Tibial artery (tissue), 4 donors: ENCODE measurements at regions not wholly inside any gene's neighbourhood (a gene's known extent, or its start where the extent isn't known, plus 50 kb on each side); places are given as distances from the start of the nearest gene placed in this dataset.

Experiments used
- DNase-seq, 2 donors: peaks; one replicate each; pipeline ENCODE4 v3.0.0-alpha.2; 2019
- H3K27ac ChIP-seq, 2 donors: fragments of 200-600 bp; sonication (generic) in 1 of 2; 1 replicate in 1 of 2; 2 replicates in 1 of 2; pipeline ENCODE4 v1.5.1; 2018 to 2019; ENCODE audit warnings: mild to moderate bottlenecking in 1 of 2
- H3K27me3 ChIP-seq, 2 donors: fragments of 200-600 bp; sonication (generic) in 1 of 2; one replicate each; pipeline versions ENCODE4 v1.5.1 to v1.6.0; 2016 to 2019
- H3K36me3 ChIP-seq, 3 donors: fragments of 200-600 bp; sonication (generic) in 2 of 3; one replicate each; pipeline ENCODE4 v1.5.1; 2016 to 2019; ENCODE audit warnings: mild to moderate bottlenecking in 2 of 3
- H3K4me1 ChIP-seq, 4 donors: fragments of 200-600 bp; sonication (generic) in 2 of 4; 1 replicate in 3 of 4; 2 replicates in 1 of 4; pipeline ENCODE4 v1.5.1; 2016 to 2019
- H3K4me3 ChIP-seq, 2 donors: fragments of 200-600 bp; sonication (generic) in 1 of 2; 1 replicate in 1 of 2; 2 replicates in 1 of 2; pipeline ENCODE4 v1.5.1; 2018 to 2019; ENCODE audit warnings: mild to moderate bottlenecking in 2 of 2
- H3K9me3 ChIP-seq, 3 donors: fragments of 200-600 bp; sonication (generic) in 1 of 3; one replicate each; pipeline ENCODE4 v1.5.1; 2016 to 2019
- CTCF ChIP-seq, 2 experiments: fragments of 200-600 bp in 1 of 2; fragments of 450-650 bp in 1 of 2; IDR thresholded peaks; one replicate each; pipeline ENCODE4 v1.5.1; 2017 to 2019; ENCODE audit warnings: antibody characterized with exemption in 2 of 2, mild to moderate bottlenecking in 1 of 2, moderate library complexity in 1 of 2
- intact Hi-C: fragments of 100-400 bp; cut with DNase I; formaldehyde crosslinking; loops from one replicate; pipeline ENCODE4 v1.15.0; 2023; ENCODE audit warnings: low total_unique reads

GRCh38 chr10:30178356-30178964 is 119.1 kb upstream of the JCAD start:
- peaks cover 0 to 17% (median 11%) of the 10 kb centered on the region in 4 donors for H3K4me1 ChIP-seq
- no peaks in the 10 kb centered on the region for H3K36me3 ChIP-seq
- intact Hi-C loops, result no loop called here
- no peaks in the 10 kb centered on the region for H3K27me3 ChIP-seq
- no peak for DNase-seq
- H3K9me3 ChIP-seq, result no peaks in the 10 kb centered on the region
- no peak for TF ChIP-seq CTCF (IDR thresholded peaks at IDR 0.05)
- H3K27ac ChIP-seq, result no peak overlapping the region
- H3K4me3 ChIP-seq, result no peak overlapping the region

GRCh38 chr10:30176776-30177533 is 117.6 kb upstream of the JCAD start:
- no peak overlapping the region for H3K27ac ChIP-seq
- H3K4me1 ChIP-seq, result peaks cover 0 to 2% (median under 1%) of the 10 kb centered on the region in 4 donors
- H3K27me3 ChIP-seq, result no peaks in the 10 kb centered on the region
- H3K9me3 ChIP-seq, result no peaks in the 10 kb centered on the region
- no peak overlapping the region for H3K4me3 ChIP-seq
- DNase-seq, result no peak
- H3K36me3 ChIP-seq, result no peaks in the 10 kb centered on the region
- intact Hi-C loops, result no loop called here
- no peak for TF ChIP-seq CTCF (IDR thresholded peaks at IDR 0.05)

- Histone ChIP-seq H3K27ac (no peak overlapping the region), H3K27me3 (no peaks in the 10 kb centered on the region), H3K4me1 (no peaks in the 10 kb centered on the region), H3K4me3 (no peak overlapping the region), H3K36me3 (no peaks in the 10 kb centered on the region), H3K9me3 (no peaks in the 10 kb centered on the region)
- no peak for DNase-seq
- intact Hi-C loops, result no loop called here
- no peak for TF ChIP-seq CTCF (IDR thresholded peaks at IDR 0.05)
These were observed 116.8 kb upstream of the JCAD start for GRCh38 chr10:30176182-30176581.

- no peak for DNase-seq
- Histone ChIP-seq H3K36me3 (no peaks in the 10 kb centered on the region), H3K27me3 (no peaks in the 10 kb centered on the region), H3K27ac (no peak overlapping the region), H3K4me1 (no peaks in the 10 kb centered on the region), H3K9me3 (no peaks in the 10 kb centered on the region), H3K4me3 (no peak overlapping the region)
- TF ChIP-seq CTCF (IDR thresholded peaks at IDR 0.05), result no peak
- intact Hi-C loops, result no loop called here
These were observed 113.3 kb upstream of the JCAD start for GRCh38 chr10:30172673-30173072.

GRCh38 chr10:30172091-30172490 is 112.7 kb upstream of the JCAD start:
- no peak for TF ChIP-seq CTCF (IDR thresholded peaks at IDR 0.05)
- intact Hi-C loops, result no loop called here
- Histone ChIP-seq H3K27me3 (no peaks in the 10 kb centered on the region), H3K4me3 (no peak overlapping the region), H3K9me3 (no peaks in the 10 kb centered on the region), H3K4me1 (no peaks in the 10 kb centered on the region), H3K36me3 (no peaks in the 10 kb centered on the region), H3K27ac (no peak overlapping the region)
- DNase-seq, result no peak
